Gastrocnemius medialis (tissue), 4 donors: ENCODE measurements at regions not wholly inside any gene's neighbourhood (a gene's known extent, or its start where the extent isn't known, plus 50 kb on each side); places are given as distances from the start of the nearest gene placed in this dataset.
"Not testable (repeated sequence)": the region's sequence is repeated elsewhere in the genome, so short reads cannot be mapped to it uniquely, and the experiment has no call there.

ENCODE experiments used
- POLR2A ChIP-seq, 2 donors: fragments of 450-650 bp; IDR thresholded peaks; one replicate each; pipeline ENCODE4 v1.6.1; 2017; ENCODE audit warnings: antibody characterized with exemption in 2 of 2, mild to moderate bottlenecking in 2 of 2, moderate library complexity in 2 of 2
- TF ChIP-seq, protein P1 (sequence below), 5 experiments: fragments of 450-650 bp in 3 of 5; fragments of 200-600 bp in 2 of 5; sonication (generic) in 2 of 5; IDR thresholded peaks in 4 of 5; conservative IDR thresholded peaks in 1 of 5; 1 replicate in 4 of 5; 2 replicates in 1 of 5; pipeline ENCODE4 v1.5.1; 2016 to 2019; ENCODE audit warnings: antibody characterized with exemption in 5 of 5, mild to moderate bottlenecking in 3 of 5, moderate library complexity in 3 of 5

GRCh38 chr21:27870755-27871154, 903.9 kb upstream of the ADAMTS5 start:
- not testable (repeated sequence) for TF ChIP-seq POLR2A (IDR thresholded peaks at IDR 0.05)
- TF ChIP-seq, protein P1, sequence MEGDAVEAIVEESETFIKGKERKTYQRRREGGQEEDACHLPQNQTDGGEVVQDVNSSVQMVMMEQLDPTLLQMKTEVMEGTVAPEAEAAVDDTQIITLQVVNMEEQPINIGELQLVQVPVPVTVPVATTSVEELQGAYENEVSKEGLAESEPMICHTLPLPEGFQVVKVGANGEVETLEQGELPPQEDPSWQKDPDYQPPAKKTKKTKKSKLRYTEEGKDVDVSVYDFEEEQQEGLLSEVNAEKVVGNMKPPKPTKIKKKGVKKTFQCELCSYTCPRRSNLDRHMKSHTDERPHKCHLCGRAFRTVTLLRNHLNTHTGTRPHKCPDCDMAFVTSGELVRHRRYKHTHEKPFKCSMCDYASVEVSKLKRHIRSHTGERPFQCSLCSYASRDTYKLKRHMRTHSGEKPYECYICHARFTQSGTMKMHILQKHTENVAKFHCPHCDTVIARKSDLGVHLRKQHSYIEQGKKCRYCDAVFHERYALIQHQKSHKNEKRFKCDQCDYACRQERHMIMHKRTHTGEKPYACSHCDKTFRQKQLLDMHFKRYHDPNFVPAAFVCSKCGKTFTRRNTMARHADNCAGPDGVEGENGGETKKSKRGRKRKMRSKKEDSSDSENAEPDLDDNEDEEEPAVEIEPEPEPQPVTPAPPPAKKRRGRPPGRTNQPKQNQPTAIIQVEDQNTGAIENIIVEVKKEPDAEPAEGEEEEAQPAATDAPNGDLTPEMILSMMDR (IDR thresholded peaks at IDR 0.05 in 4 of 5, conservative IDR thresholded peaks at IDR 0.05 in 1 of 5), result not testable (repeated sequence)
